ENCODE measurements at regions not wholly inside any gene's neighbourhood (a gene's known extent, or its start where the extent isn't known, plus 50 kb on each side); places are given as distances from the start of the nearest gene placed in this dataset.

- no peak for DNase-seq (ENCODE audit: low read depth in 1 of 2, low spot score in 1 of 2)
- H3K27me3 ChIP-seq, result no peaks in the 10 kb centered on the region
- no peak for TF ChIP-seq CTCF (IDR thresholded peaks at IDR 0.05; ENCODE audit: low read depth, low read length)
- peaks cover 13% of the 10 kb centered on the region for H3K4me1 ChIP-seq (ENCODE audit: low read depth)
- no peaks in the 10 kb centered on the region for H3K9me3 ChIP-seq (ENCODE audit: low read depth)
- no peaks in the 10 kb centered on the region for H3K36me3 ChIP-seq
- no peak overlapping the region for H3K4me3 ChIP-seq
- H3K27ac ChIP-seq, result no peak overlapping the region
These were observed 1169.7 kb upstream of the TENM4 start for GRCh38 chr11:80610516-80610915.

DNA sequence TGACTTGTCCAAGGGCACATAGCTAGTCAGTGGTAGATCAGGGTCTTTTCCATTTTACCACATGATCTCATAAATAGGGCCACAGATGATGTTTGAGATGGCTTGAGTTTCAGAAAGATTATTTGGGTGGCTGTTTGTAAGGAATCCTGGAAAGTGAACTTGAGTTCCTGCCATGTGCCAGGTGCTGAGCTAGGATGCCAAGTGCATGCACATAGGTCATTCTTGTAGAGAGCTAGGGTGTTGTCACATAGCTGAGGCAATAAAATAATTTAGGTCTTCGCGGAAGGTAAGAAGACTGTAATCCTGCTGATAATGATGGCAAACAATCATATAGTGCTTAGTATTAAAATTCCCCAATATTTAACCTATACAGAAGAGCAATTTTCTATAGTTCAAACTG lies 1162.6 kb upstream of the TENM4 start:
- H3K4me3 ChIP-seq, result no peak overlapping the region
- no peak for TF ChIP-seq CTCF (IDR thresholded peaks at IDR 0.05; ENCODE audit: low read depth, low read length)
- H3K4me1 ChIP-seq (ENCODE audit: low read depth), result peaks cover 4% of the 10 kb centered on the region
- no peaks in the 10 kb centered on the region for H3K36me3 ChIP-seq
- DNase-seq (ENCODE audit: low read depth in 1 of 2, low spot score in 1 of 2), result no peak
- no peaks in the 10 kb centered on the region for H3K27me3 ChIP-seq
- no peak overlapping the region for H3K27ac ChIP-seq
- H3K9me3 ChIP-seq (ENCODE audit: low read depth), result no peaks in the 10 kb centered on the region

- Histone ChIP-seq H3K4me3 (no peak overlapping the region), H3K9me3 (ENCODE audit: low read depth) (no peaks in the 10 kb centered on the region), H3K4me1 (ENCODE audit: low read depth) (peaks cover 14% of the 10 kb centered on the region), H3K27me3 (no peaks in the 10 kb centered on the region), H3K36me3 (no peaks in the 10 kb centered on the region), H3K27ac (no peak overlapping the region)
- DNase-seq (ENCODE audit: low read depth in 1 of 2, low spot score in 1 of 2), result no peak
- TF ChIP-seq CTCF (IDR thresholded peaks at IDR 0.05; ENCODE audit: low read depth, low read length), result no peak
These were observed 1158.1 kb upstream of the TENM4 start for GRCh38 chr11:80598905-80599304.

- peaks cover 16% of the 10 kb centered on the region for H3K4me1 ChIP-seq (ENCODE audit: low read depth)
- H3K9me3 ChIP-seq (ENCODE audit: low read depth), result no peaks in the 10 kb centered on the region
- TF ChIP-seq CTCF (IDR thresholded peaks at IDR 0.05; ENCODE audit: low read depth, low read length), result no peak
- no peak overlapping the region for H3K4me3 ChIP-seq
- no peak overlapping the region for H3K27ac ChIP-seq
- H3K36me3 ChIP-seq, result no peaks in the 10 kb centered on the region
- H3K27me3 ChIP-seq, result no peaks in the 10 kb centered on the region
- DNase-seq (ENCODE audit: low read depth in 1 of 2, low spot score in 1 of 2), result no peak
These were observed 1155.5 kb upstream of the TENM4 start for GRCh38 chr11:80596291-80596810.

- H3K4me1 ChIP-seq (ENCODE audit: low read depth), result peaks cover 16% of the 10 kb centered on the region
- no peak overlapping the region for H3K27ac ChIP-seq
- no peak overlapping the region for H3K4me3 ChIP-seq
- DNase-seq (ENCODE audit: low read depth in 1 of 2, low spot score in 1 of 2), result peak in 1 of 2 donors; percentile 81
- H3K36me3 ChIP-seq, result no peaks in the 10 kb centered on the region
- TF ChIP-seq CTCF (IDR thresholded peaks at IDR 0.05; ENCODE audit: low read depth, low read length), result no peak
- H3K27me3 ChIP-seq, result no peaks in the 10 kb centered on the region
- H3K9me3 ChIP-seq (ENCODE audit: low read depth), result no peaks in the 10 kb centered on the region
These were observed 1154.2 kb upstream of the TENM4 start for GRCh38 chr11:80595011-80595410.
